ENCODE measurements at regions not wholly inside any gene's neighbourhood (a gene's known extent, or its start where the extent isn't known, plus 50 kb on each side); places are given as distances from the start of the nearest gene placed in this dataset.
"Not testable (repeated sequence)": the region's sequence is repeated elsewhere in the genome, so short reads cannot be mapped to it uniquely, and the experiment has no call there.

DNA sequence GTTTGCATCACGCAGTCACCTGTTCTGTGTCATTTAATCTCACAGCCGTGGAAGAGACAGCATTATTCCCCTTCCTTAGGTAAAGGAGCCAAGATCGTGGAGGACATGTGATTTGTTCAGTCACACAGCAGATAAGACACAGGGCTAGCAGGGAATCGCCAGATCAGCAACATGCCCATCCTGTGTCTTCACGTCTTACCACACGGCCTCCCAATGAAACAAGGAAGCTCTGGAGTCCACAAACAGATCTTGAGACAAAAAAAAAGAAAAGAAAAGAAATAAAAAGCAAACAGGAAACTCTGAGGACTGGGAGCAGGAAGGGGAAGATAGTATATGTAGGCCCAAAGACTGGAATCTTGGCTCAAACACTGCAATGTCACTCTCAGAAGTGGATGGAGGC lies 155.3 kb downstream of the ADSS2 start:
- TF ChIP-seq POU6F1 (CRISPR knock-in tag; IDR thresholded peaks at IDR 0.05; ENCODE audit: borderline replicate concordance, low read depth), result no peak
- no peak for TF ChIP-seq SNAI2 (CRISPR knock-in tag; IDR thresholded peaks at IDR 0.05)
- TF ChIP-seq ZNF565 (CRISPR knock-in tag; conservative IDR thresholded peaks at IDR 0.05; ENCODE audit: low read depth), result no peak
- TF ChIP-seq, protein P1, sequence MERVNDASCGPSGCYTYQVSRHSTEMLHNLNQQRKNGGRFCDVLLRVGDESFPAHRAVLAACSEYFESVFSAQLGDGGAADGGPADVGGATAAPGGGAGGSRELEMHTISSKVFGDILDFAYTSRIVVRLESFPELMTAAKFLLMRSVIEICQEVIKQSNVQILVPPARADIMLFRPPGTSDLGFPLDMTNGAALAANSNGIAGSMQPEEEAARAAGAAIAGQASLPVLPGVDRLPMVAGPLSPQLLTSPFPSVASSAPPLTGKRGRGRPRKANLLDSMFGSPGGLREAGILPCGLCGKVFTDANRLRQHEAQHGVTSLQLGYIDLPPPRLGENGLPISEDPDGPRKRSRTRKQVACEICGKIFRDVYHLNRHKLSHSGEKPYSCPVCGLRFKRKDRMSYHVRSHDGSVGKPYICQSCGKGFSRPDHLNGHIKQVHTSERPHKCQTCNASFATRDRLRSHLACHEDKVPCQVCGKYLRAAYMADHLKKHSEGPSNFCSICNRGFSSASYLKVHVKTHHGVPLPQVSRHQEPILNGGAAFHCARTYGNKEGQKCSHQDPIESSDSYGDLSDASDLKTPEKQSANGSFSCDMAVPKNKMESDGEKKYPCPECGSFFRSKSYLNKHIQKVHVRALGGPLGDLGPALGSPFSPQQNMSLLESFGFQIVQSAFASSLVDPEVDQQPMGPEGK (CRISPR knock-in tag; IDR thresholded peaks at IDR 0.05; ENCODE audit: borderline replicate concordance), result no peak
- TF ChIP-seq PPARA (CRISPR knock-in tag; IDR thresholded peaks at IDR 0.05; ENCODE audit: borderline replicate concordance), result no peak
- no peak for TF ChIP-seq CSDC2 (CRISPR knock-in tag; IDR thresholded peaks at IDR 0.05)
- no peak for TF ChIP-seq BACH2 (CRISPR knock-in tag; IDR thresholded peaks at IDR 0.05; ENCODE audit: borderline replicate concordance)
- TF ChIP-seq ZFP3 (CRISPR knock-in tag; IDR thresholded peaks at IDR 0.05), result no peak
- TF ChIP-seq ZC3H10 (CRISPR knock-in tag; IDR thresholded peaks at IDR 0.05), result no peak
- TF ChIP-seq TCF4 (CRISPR knock-in tag; IDR thresholded peaks at IDR 0.05; ENCODE audit: borderline replicate concordance), result no peak
- no peak for TF ChIP-seq OSR1 (CRISPR knock-in tag; IDR thresholded peaks at IDR 0.05)
- TF ChIP-seq, protein P2, sequence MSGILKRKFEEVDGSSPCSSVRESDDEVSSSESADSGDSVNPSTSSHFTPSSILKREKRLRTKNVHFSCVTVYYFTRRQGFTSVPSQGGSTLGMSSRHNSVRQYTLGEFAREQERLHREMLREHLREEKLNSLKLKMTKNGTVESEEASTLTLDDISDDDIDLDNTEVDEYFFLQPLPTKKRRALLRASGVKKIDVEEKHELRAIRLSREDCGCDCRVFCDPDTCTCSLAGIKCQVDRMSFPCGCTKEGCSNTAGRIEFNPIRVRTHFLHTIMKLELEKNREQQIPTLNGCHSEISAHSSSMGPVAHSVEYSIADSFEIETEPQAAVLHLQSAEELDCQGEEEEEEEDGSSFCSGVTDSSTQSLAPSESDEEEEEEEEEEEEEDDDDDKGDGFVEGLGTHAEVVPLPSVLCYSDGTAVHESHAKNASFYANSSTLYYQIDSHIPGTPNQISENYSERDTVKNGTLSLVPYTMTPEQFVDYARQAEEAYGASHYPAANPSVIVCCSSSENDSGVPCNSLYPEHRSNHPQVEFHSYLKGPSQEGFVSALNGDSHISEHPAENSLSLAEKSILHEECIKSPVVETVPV (CRISPR knock-in tag; IDR thresholded peaks at IDR 0.05), result no peak
- no peak for TF ChIP-seq TOX (CRISPR knock-in tag; IDR thresholded peaks at IDR 0.05; ENCODE audit: borderline replicate concordance)
- TF ChIP-seq RARB (CRISPR knock-in tag; IDR thresholded peaks at IDR 0.05), result no peak
- no peak for TF ChIP-seq CREB5 (CRISPR knock-in tag; IDR thresholded peaks at IDR 0.05; ENCODE audit: low read depth)
- no peak for ATAC-seq

DNA sequence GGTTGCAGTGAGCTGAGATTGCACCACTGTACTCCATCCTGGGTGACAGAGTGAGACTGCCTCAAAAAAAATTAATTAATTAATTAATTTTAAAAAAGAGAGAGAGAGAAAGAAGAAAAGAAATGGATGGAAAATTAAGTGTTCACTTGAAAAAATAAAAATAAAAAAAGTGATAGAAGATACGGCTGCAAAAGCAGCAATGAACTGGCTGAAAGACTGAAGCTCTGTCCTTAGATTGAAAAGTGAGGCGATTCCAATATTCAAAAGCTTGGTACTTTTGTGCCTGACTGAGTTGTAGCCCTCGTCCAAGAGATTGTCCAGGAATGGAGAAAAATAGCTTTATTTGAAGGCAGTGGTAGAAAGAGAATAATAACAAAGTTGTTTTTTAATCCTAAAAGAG lies 154.6 kb downstream of the ADSS2 start:
- no peak for ATAC-seq
- no peak for TF ChIP-seq ISL1 (CRISPR knock-in tag; IDR thresholded peaks at IDR 0.05)
- no peak for TF ChIP-seq ZC3H10 (CRISPR knock-in tag; IDR thresholded peaks at IDR 0.05)
- TF ChIP-seq, protein P3, sequence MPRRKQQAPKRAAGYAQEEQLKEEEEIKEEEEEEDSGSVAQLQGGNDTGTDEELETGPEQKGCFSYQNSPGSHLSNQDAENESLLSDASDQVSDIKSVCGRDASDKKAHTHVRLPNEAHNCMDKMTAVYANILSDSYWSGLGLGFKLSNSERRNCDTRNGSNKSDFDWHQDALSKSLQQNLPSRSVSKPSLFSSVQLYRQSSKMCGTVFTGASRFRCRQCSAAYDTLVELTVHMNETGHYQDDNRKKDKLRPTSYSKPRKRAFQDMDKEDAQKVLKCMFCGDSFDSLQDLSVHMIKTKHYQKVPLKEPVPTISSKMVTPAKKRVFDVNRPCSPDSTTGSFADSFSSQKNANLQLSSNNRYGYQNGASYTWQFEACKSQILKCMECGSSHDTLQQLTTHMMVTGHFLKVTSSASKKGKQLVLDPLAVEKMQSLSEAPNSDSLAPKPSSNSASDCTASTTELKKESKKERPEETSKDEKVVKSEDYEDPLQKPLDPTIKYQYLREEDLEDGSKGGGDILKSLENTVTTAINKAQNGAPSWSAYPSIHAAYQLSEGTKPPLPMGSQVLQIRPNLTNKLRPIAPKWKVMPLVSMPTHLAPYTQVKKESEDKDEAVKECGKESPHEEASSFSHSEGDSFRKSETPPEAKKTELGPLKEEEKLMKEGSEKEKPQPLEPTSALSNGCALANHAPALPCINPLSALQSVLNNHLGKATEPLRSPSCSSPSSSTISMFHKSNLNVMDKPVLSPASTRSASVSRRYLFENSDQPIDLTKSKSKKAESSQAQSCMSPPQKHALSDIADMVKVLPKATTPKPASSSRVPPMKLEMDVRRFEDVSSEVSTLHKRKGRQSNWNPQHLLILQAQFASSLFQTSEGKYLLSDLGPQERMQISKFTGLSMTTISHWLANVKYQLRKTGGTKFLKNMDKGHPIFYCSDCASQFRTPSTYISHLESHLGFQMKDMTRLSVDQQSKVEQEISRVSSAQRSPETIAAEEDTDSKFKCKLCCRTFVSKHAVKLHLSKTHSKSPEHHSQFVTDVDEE (CRISPR knock-in tag; IDR thresholded peaks at IDR 0.05), result no peak
- TF ChIP-seq TCF4 (CRISPR knock-in tag; IDR thresholded peaks at IDR 0.05; ENCODE audit: borderline replicate concordance), result no peak
- no peak for TF ChIP-seq ZNF70 (CRISPR knock-in tag; IDR thresholded peaks at IDR 0.05)
- TF ChIP-seq CSDC2 (CRISPR knock-in tag; IDR thresholded peaks at IDR 0.05), result no peak

DNA sequence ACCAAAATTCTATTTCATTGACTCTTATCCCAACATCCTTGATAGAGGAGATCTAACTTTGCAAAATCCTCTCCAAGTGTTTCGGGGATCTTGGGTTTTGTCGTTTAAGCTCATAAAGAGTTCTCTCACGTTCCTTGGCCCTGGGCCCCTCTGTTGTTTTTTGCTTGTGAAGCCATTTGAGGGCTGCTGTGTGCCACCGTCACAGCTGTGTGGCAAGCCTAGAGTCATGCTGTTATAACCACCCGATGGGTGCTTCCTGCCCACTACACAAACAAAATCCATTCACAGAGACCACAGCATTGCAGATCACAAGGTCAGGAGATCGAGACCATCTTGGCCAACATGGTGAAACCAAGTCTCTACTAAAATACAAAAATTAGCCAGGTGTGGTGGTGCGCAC lies 154.1 kb downstream of the ADSS2 start:
- TF ChIP-seq RARB (CRISPR knock-in tag; IDR thresholded peaks at IDR 0.05) (no peak), ESRRG (CRISPR knock-in tag; IDR thresholded peaks at IDR 0.05) (no peak), OSR1 (CRISPR knock-in tag; IDR thresholded peaks at IDR 0.05) (no peak), ZNF565 (CRISPR knock-in tag; conservative IDR thresholded peaks at IDR 0.05; ENCODE audit: low read depth) (no peak), BACH2 (CRISPR knock-in tag; IDR thresholded peaks at IDR 0.05; ENCODE audit: borderline replicate concordance) (no peak), SNAI2 (CRISPR knock-in tag; IDR thresholded peaks at IDR 0.05) (no peak), ZNF8 (CRISPR knock-in tag; IDR thresholded peaks at IDR 0.05) (no peak)
- ATAC-seq, result no peak

- not testable (repeated sequence) for ATAC-seq
Observed at GRCh38 chr1:244300029-244300375, 151.7 kb downstream of the ADSS2 start.

All from SK-N-SH treated with all-trans-retinoic acid at 6 μM for 48 hours (cell line).